HuH-7 (cell line): ENCODE measurements at regions not wholly inside any gene's neighbourhood (a gene's known extent, or its start where the extent isn't known, plus 50 kb on each side); places are given as distances from the start of the nearest gene placed in this dataset.

Experiments used
- DNase-seq: peaks from one replicate; pipeline ENCODE4 v3.0.0; 2011; ENCODE audit warnings: low spot score

DNA sequence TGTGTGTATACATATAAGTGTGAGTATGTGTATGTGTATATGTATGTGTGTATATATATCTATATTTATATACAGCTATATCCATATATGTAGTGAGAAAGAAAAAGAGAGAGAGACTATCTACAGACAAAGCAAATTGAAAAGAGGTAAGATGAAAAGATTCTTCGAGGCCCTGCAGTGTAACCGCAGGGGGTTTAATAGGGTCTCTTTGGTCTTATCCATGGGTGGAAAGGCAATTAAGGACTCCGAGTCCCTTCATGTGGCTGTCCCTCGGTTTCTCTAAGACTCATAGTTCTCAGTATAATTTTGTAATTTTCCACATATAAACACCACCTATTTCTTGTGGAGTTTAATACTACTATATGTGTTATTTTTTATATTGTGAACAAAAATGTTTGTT is 50.6 kb upstream of the JAZF1 start:
- DNase-seq, result no peak

- DNase-seq, result no peak
Measured at GRCh38 chr7:28236560-28236959, 56.0 kb upstream of the JAZF1 start.

DNA sequence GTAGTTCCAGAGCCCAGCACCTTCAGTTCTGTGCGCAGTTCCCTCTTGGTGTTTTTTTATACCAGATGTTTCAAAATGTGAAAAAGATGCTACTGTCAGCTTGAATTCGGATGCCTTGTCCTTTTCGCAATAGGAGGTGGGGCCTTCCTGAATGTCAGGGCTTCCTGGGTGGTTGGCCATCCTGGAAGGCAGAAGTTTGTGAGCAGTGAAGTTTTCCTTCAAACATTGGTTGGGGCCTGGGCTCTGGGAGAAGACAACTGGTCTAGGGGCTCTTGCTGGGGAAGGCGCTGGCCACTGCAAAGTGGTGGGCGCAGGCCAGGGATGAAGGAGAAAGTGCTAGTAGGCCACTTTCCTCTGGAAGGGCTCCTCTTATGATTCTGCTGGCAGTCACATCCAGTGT is 56.8 kb upstream of the JAZF1 start:
- no peak for DNase-seq

DNA sequence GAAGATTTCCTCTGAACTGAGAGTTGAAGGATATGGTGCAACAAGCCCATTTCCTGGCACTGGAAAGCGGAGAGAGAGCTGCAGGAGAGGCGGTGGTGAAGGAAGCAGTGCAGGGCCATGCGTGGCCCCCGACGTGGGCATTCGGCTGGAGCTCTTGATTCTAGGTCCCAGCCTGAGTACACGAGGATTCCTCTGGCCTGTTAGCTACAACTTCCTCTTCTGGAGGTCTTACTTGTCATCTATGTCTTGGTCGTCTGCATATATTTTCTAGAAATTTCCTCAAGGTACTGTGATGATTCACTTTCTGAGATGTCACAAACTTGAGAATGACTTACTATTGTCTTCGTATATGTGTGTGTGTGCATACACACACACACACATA is 59.2 kb upstream of the JAZF1 start:
- DNase-seq, result no peak

DNA sequence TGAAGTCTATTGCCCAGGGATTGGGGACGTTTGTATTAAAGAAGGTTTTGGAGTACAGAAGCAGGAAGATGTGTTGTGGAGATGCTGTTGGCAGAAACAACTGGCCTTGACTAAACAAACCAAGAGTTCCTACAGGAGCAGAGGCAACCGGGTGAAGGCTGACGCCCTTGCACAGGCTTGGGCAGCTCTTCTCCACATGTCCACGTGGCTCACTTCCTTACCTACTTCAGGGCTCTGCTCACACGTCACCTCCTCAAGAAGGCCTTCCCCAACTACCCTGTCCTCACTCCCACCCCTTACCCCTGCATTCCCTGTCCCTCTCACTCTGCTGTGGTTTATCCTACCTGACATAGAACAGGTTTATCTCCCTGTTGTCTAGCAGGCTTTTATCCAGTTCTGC is 59.9 kb upstream of the JAZF1 start:
- no peak for DNase-seq

DNA sequence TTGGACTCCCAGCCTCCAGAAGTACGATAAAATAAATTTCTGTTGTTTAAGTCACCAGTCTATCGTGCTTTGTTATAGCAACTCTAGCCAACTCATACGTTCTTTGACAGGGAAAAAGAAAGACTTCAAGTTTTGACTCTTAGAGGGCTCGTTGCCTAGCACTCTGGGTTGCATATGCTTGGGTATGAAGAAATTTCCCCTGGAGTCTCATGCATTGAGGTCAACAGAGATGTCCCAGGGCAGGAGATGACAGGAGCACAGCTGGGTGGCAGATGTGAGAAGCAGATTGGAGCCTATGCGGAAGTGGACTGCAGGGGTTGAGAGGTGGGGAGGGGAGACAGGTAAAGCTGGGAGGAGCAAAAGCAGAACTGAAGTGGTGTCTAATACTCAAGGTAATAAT is 63.3 kb upstream of the JAZF1 start:
- no peak for DNase-seq

- no peak for DNase-seq
Measured at GRCh38 chr7:28245123-28245878, 64.7 kb upstream of the JAZF1 start.

GRCh38 chr7:28246921-28247461 is 66.4 kb upstream of the JAZF1 start:
- DNase-seq, result no peak

- no peak for DNase-seq
Measured at GRCh38 chr7:28258240-28258639, 77.6 kb upstream of the JAZF1 start.

GRCh38 chr7:28260969-28261368 is 80.4 kb upstream of the JAZF1 start:
- DNase-seq, result no peak

DNA sequence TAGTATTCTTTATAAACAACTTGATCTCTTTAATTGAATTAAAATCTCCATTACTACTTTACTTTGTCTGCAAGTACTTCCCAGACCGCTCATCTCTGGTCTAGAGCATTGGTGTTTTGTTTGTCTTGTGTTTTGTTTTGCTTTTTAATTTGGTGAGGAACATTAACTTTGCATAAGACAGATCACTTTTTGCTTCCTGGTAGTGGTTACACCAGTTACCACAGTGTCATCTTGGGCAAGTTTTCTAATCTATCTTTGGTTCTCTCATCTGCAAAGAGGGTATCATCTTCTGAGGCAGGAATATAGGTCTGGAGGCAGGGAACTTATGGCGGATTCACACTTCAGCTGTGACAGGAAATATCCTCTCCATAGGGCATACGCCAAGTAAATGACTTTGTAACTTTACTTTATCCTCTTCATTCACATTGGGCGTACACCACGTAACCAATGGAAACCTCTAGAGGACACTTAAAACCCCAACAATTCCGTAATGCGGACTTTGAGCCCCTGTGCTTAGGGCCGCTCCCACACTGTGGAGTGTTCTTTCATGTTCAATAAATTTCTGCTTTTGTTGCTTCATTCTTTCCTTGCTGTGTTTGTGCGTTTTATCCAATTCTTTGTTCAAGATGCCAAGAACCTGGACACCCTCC is 83.2 kb upstream of the JAZF1 start:
- no peak for DNase-seq

DNA sequence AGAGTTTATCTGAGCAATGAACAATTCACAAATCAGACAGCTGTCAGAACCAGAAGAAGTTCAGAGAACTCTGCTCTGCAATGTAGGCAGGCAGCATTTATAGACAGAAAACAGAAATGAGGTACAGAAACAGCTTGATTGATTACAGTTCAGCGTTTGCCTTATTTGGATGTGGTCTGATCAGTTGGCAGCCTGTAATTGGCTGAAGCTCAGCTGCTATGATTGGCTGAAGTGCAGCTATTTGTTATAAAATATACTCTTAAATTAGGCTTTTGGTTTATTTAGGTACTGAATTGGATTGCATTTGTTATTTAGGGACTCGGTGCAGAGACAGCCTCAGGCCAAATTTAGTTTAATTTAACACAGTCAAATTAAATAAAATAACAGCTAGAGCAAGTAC is 85.8 kb upstream of the JAZF1 start:
- no peak for DNase-seq

DNA sequence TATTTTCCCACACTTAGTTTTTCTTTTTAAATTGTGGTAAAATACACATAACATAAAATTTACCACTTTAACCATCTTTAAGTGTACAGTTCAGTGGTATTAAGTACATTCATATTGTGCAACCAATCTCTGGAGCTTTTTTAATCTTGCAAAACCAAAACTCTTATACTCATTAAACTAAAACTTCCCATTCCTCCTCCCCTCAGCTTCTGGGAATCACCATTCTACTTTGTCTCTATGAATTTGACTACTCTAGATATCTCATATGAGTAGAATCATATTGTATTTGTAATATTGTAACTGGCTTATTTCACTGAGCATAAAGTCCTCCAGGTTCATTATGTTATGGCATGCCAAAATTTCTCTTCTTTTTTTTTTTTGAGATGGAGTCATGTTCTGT is 86.4 kb upstream of the JAZF1 start:
- no peak for DNase-seq

GRCh38 chr7:28269700-28270361 is 89.2 kb upstream of the JAZF1 start:
- no peak for DNase-seq

- no peak for DNase-seq
Measured at GRCh38 chr7:28270536-28270935, 89.9 kb upstream of the JAZF1 start.

- peak; percentile 32 for DNase-seq
Measured at GRCh38 chr7:28272461-28272877, 91.9 kb upstream of the JAZF1 start.

GRCh38 chr7:28276298-28276697 is 95.7 kb upstream of the JAZF1 start:
- DNase-seq, result no peak

DNA sequence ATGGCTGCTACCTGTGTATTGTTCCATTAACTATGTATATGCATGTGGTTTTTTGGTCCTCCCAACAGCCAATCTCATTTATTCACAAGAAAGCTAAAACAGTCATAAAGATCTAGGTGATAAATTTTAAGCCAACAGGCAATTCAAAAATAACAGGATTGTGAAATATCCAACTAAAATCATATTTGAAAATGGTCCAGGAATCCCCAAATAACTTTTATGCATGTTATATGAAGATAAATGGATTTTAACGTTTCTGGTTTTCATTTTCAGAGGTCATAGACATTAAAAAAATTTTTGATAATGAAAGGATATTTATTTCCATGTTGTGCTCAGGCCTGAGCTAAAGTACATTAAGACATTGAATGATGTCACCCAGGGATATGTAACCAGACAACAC is 96.8 kb upstream of the JAZF1 start:
- DNase-seq, result no peak

GRCh38 chr7:28277958-28278357 is 97.4 kb upstream of the JAZF1 start:
- no peak for DNase-seq

GRCh38 chr7:28280516-28280915 is 99.9 kb upstream of the JAZF1 start:
- no peak for DNase-seq

DNA sequence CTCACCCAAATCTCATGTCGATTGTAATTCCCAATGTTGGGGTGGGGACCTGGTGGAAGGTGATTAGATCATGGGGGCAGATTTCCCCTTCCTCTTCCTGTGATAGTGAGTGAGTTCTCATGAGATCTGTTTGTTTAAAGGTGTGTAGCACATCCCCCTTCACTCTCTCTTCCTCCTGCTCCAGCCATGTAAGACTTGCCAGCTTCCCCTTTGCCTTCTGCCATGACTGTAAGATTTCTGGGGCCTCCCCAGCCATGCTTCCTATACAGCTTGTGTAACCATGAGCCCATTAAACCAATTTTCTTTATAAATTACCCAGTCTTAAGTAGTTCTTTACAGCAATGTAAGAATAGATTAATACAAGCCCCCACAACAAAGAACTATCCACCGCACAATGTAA is 109.9 kb upstream of the JAZF1 start:
- no peak for DNase-seq

GRCh38 chr7:28291559-28291958 is 111.0 kb upstream of the JAZF1 start:
- DNase-seq, result no peak

DNA sequence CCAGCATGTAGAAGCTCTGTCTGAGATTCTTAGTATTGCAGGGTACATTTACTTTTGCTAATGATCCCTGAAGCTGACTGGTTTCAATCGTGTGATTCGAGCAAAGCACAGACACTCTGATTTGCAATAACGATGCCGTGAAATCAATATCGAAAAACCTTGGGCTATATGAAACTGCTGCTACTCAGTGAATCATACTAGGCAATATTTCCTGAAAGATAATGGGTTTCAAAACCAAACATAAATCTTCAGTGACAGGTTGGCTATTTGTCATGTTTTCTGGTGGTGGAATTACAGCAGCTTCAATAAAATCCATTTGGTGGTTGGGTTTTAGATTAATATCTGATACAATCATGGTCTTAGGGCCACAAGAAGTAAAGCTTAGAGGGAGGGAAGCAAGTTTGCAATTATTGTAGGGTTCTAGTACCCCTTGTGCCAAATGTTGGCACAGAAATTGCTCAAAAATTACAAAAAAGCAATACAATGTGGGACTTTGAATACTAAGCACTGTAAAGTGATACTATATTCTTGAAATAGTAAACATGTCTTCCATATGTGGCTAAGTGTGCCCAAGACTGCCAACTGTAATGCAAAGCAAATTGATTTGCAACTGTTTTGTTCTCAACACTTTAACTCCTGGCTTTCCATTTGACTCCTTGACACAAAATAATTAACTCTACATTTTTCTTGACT is 112.4 kb upstream of the JAZF1 start:
- DNase-seq, result no peak
